Psoas muscle (tissue), 7 donors: ENCODE measurements at regions not wholly inside any gene's neighbourhood (a gene's known extent, or its start where the extent isn't known, plus 50 kb on each side); places are given as distances from the start of the nearest gene placed in this dataset.

ENCODE experiments used
- ATAC-seq, 4 donors: fragments of 200-7000 bp; cut with Tn5 transposase; one replicate each; pipeline ENCODE4 v1.9.1; 2020; ENCODE audit warnings: moderate library complexity in 3 of 4, mild to moderate bottlenecking in 2 of 4
- DNase-seq, 2 donors: peaks; one replicate each; pipeline ENCODE4 v3.0.0-alpha.2; 2020
- H3K27ac ChIP-seq: fragments of 200-600 bp; one replicate; pipeline ENCODE4 v1.8.0; 2022
- H3K27me3 ChIP-seq, 3 donors: fragments of 200-600 bp in 1 of 3; one replicate each; pipeline versions ENCODE4 v1.6.1 to v1.8.0; 2013 to 2022; ENCODE audit warnings: low read length in 2 of 3, mild to moderate bottlenecking in 2 of 3, moderate library complexity in 1 of 3; ENCODE audit not compliant: insufficient read depth in 3 of 3
- H3K36me3 ChIP-seq, 2 donors: fragments of 200-600 bp in 1 of 2; one replicate each; pipeline versions ENCODE4 v1.6.1 to v1.8.0; 2013 to 2022; ENCODE audit warnings: low read depth in 1 of 2, mild to moderate bottlenecking in 1 of 2, moderate library complexity in 1 of 2; ENCODE audit not compliant: insufficient read depth in 1 of 2
- H3K4me1 ChIP-seq: fragments of 200-600 bp; one replicate; pipeline ENCODE4 v1.8.0; 2022
- H3K4me3 ChIP-seq: fragments of 200-600 bp; one replicate; pipeline ENCODE4 v1.8.0; 2022; ENCODE audit warnings: mild to moderate bottlenecking
- H3K9me3 ChIP-seq: fragments of 200-600 bp; one replicate; pipeline ENCODE4 v1.8.0; 2022
- CTCF ChIP-seq: fragments of 200-600 bp; IDR thresholded peaks from one replicate; pipeline ENCODE4 v1.8.0; 2022; ENCODE audit warnings: antibody characterized with exemption
- WGBS, 3 donors: extraction: QIAGEN DNeasy Blood & Tissue Kit; methylation state at CpG; one replicate each; pipeline versions ENCODE4 v1.1.6 to v1.1.7; 2013; 5-methylcytosine and 5-hydroxymethylcytosine counted together
- intact Hi-C, 2 donors: fragments of 100-400 bp; cut with DNase I; formaldehyde crosslinking; loops; one replicate each; pipeline versions ENCODE4 v1.11.0 to v1.14.2; 2022
- donor health status: healthy with polysubstance abuse.
- donor health status: DM: no; HTN: no; CAD: no; lungs with moderate emphysema.
- donor health status: Bipolar disorder and iron deficiency.
- donor health status: healthy.
- donor health status: DM: yes; HTN: yes; CAD: no.
- donor health status: DM: no; HTN: no; CAD: no.
- donor health status: DM: yes; HTN: yes; CAD: no.

DNA sequence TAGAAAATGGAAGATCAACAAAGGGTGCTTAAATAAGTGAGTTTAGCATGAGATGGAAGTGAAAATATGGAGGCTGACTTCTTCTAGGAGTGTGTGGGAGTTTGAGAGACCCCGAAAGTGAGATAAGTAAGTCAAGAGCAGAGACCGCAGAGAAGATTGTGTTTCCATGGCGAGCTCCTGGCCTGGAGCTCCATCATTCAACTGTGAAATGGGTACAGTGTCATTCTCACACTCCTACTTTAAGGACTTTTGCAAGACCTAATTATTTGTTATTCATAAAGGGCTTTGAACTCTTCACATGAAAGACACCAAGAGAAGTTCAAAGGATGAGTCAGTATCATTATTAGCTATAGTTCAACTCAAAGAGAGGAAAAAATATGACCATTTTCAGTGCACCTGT, 134.2 kb upstream of the PIK3C3 start:
- no peak for TF ChIP-seq CTCF
- ATAC-seq, result no peak
- intact Hi-C loops, result no loop called here
- Histone ChIP-seq H3K27ac (no peak overlapping the region), H3K4me1 (no peaks in the 10 kb centered on the region), H3K36me3 (no peaks in the 10 kb centered on the region), H3K27me3 (no peaks in the 10 kb centered on the region), H3K9me3 (no peaks in the 10 kb centered on the region), H3K4me3 (no peak overlapping the region)
- DNase-seq, result no peak
- 77 to 89% (median 83%) methylated on average over 3 of the region's 3 CpGs for WGBS, 3 donors

- no peaks in the 10 kb centered on the region for H3K36me3 ChIP-seq
- 67 to 76% (median 76%) methylated on average over 11 of the region's 11 CpGs for WGBS, 3 donors
These were observed 136.4 kb upstream of the PIK3C3 start for GRCh38 chr18:41818381-41819355.

GRCh38 chr18:41814651-41815050, 140.4 kb upstream of the PIK3C3 start:
- no peak for DNase-seq
- intact Hi-C loops, result no loop called here
- Histone ChIP-seq H3K36me3 (no peaks in the 10 kb centered on the region), H3K4me1 (no peaks in the 10 kb centered on the region), H3K27ac (no peak overlapping the region), H3K4me3 (no peak overlapping the region), H3K27me3 (no peaks in the 10 kb centered on the region), H3K9me3 (no peaks in the 10 kb centered on the region)
- 53 to 60% (median 53%) methylated on average over 2 of the region's 2 CpGs for WGBS, 3 donors
- no peak for TF ChIP-seq CTCF
- no peak for ATAC-seq

More at GRCh38 chr18:41818381-41819355, 136.4 kb upstream of the PIK3C3 start:
- no peaks in the 10 kb centered on the region for H3K27me3 ChIP-seq
- no peak overlapping the region for H3K4me3 ChIP-seq
- no peaks in the 10 kb centered on the region for H3K4me1 ChIP-seq
- intact Hi-C loops, result no loop called here
- no peak overlapping the region for H3K27ac ChIP-seq
- H3K9me3 ChIP-seq, result no peaks in the 10 kb centered on the region
- ATAC-seq, result no peak
- no peak for DNase-seq
- no peak for TF ChIP-seq CTCF

DNA sequence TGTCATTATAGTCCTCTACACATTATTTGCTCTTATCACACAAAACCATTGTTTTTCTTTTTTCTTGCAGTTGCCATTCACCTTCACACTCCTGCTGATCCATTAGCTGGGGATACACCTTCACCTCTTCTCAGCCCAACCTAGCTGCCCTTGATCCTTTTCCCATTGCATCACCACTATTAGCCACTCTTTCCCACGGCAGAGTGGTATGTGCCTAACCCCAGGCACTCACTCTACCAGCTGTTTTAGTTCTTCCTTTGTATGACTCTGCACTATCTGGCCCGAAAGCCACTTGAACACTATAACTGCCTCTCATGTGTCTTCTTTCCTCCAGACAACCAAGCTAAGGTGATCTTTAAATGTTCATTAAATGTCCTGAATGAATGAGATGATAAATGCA, 145.4 kb upstream of the PIK3C3 start:
- TF ChIP-seq CTCF, result no peak

More for the DNA sequence above, 145.4 kb upstream of the PIK3C3 start:
- WGBS, 3 donors, result 46 to 48% (median 46%) methylated on average over 2 of the region's 2 CpGs
- Histone ChIP-seq H3K4me1 (no peaks in the 10 kb centered on the region), H3K4me3 (no peak overlapping the region), H3K36me3 (no peaks in the 10 kb centered on the region), H3K9me3 (no peaks in the 10 kb centered on the region), H3K27me3 (no peaks in the 10 kb centered on the region), H3K27ac (no peak overlapping the region)
- DNase-seq (no peak), ATAC-seq (no peak)
- intact Hi-C loops, result no loop called here
